HepG2 (cell line): ENCODE measurements at regions not wholly inside any gene's neighbourhood (a gene's known extent, or its start where the extent isn't known, plus 50 kb on each side); places are given as distances from the start of the nearest gene placed in this dataset.

Experiments
- ATAC-seq: fragments of 200-7000 bp; cut with Tn5 transposase; 3 replicates; pipeline ENCODE4 v1.9.1; 2020; ENCODE audit warnings: mild to moderate bottlenecking, moderate library complexity
- BruUV-seq: library from RNA; stranded (reverse); fragments of 400-500 nt; replicated peaks from 2 replicates; lab custom pipeline; 2021; lab: Mats Ljungman, UMichigan
- CTCF ChIA-PET: fragments of 300-600 bp; formaldehyde crosslinking; extraction: SDS; loops from one replicate; lab custom pipeline; 2021; ENCODE audit warnings: low total read pairs, inconsistent platforms, low intra/inter-chr PET ratio; lab: Yijun Ruan, JAX
- POLR2A ChIA-PET: fragments of 350-600 bp; sonication (Branson Sonifier 250); formaldehyde crosslinking; loops from one replicate; lab custom pipeline; 2020; ENCODE audit warnings: antibody characterized with exemption, inconsistent platforms; lab: Yijun Ruan, JAX
- DNase-seq: peaks from one replicate; pipeline ENCODE4 v3.0.0-alpha.2; 2015; ENCODE audit warnings: low spot score
- FAIRE-seq: peaks from 3 replicates; lab custom pipeline; 2011; peaks lifted over from hg19 to GRCh38; lab: Jason Lieb, UNC
- H2AFZ ChIP-seq: one replicate; pipeline ENCODE4 v1.6.1; 2011; ENCODE audit warnings: low read length, inconsistent platforms
- H3K27ac ChIP-seq: fragments of 300-600 bp; 3 replicates; pipeline ENCODE4 v1.8.0; 2011; ENCODE audit warnings: mixed run types, mild to moderate bottlenecking, mixed read lengths, low read length, inconsistent platforms; ENCODE audit not compliant: insufficient read depth; ENCODE audit errors: extremely low read length
- H3K27me3 ChIP-seq, 2 experiments: fragments of 200-600 bp in 1 of 2; 2 replicates in 1 of 2; 3 replicates in 1 of 2; pipeline versions ENCODE4 v1.6.0 to v1.8.0; 2011; ENCODE audit warnings: low read length in 2 of 2, mild to moderate bottlenecking in 2 of 2, moderate library complexity in 2 of 2, inconsistent platforms in 1 of 2; ENCODE audit not compliant: insufficient read depth in 2 of 2, control insufficient read depth in 1 of 2
- H3K36me3 ChIP-seq, 2 experiments: fragments of 200-600 bp in 1 of 2; replicated peaks in 1 of 2; 2 replicates in 1 of 2; 3 replicates in 1 of 2; pipeline versions ENCODE4 v1.5.1 to v1.8.0; 2011; ENCODE audit warnings: low read length in 2 of 2, inconsistent platforms in 1 of 2; ENCODE audit not compliant: insufficient read depth in 2 of 2, control insufficient read depth in 1 of 2
- H3K4me1 ChIP-seq: 2 replicates; pipeline ENCODE4 v1.5.1; 2012; ENCODE audit warnings: low read length, inconsistent platforms; ENCODE audit not compliant: insufficient read depth
- H3K4me2 ChIP-seq: 2 replicates; pipeline ENCODE4 v1.6.0; 2011; ENCODE audit warnings: low read depth, low read length, inconsistent platforms
- H3K4me3 ChIP-seq, 3 experiments: fragments of 200-600 bp in 1 of 3; sonication (generic), shearing (Covaris generic) in 1 of 3; replicated peaks in 1 of 3; 2 replicates each; pipeline ENCODE4 v1.5.1; 2011 to 2016; ENCODE audit warnings: low read length in 3 of 3, inconsistent platforms in 2 of 3, low read depth in 2 of 3, mild to moderate bottlenecking in 2 of 3, control low read depth in 1 of 3, mixed read lengths in 1 of 3; ENCODE audit not compliant: insufficient read depth in 1 of 3
- H3K79me2 ChIP-seq: one replicate; pipeline ENCODE4 v1.6.1; 2011; ENCODE audit warnings: low read length, inconsistent platforms; ENCODE audit not compliant: insufficient read depth
- H3K9ac ChIP-seq: 2 replicates; pipeline ENCODE4 v1.6.0; 2011; ENCODE audit warnings: mild to moderate bottlenecking, low read depth, low read length, inconsistent platforms; ENCODE audit not compliant: insufficient read depth
- H3K9me3 ChIP-seq: 2 replicates; pipeline ENCODE4 v1.5.1; 2012; ENCODE audit warnings: mild to moderate bottlenecking, low read length
- H4K20me1 ChIP-seq: 2 replicates; pipeline ENCODE4 v1.6.0; 2011; ENCODE audit warnings: inconsistent platforms, mild to moderate bottlenecking, low read length, moderate library complexity; ENCODE audit not compliant: insufficient read depth
- AGO1 ChIP-seq: fragments of 200-400 bp; formaldehyde crosslinking; IDR thresholded peaks from 2 replicates; pipeline ENCODE4 v1.6.1; 2017; ENCODE audit warnings: mild to moderate bottlenecking, low read depth, low read length, moderate library complexity; ENCODE audit not compliant: poor library complexity, severe bottlenecking
- BHLHE40 ChIP-seq: IDR thresholded peaks from 2 replicates; pipeline ENCODE4 v1.6.1; 2011; ENCODE audit warnings: low read length, improper control_type of control experiment
- HOXA7 ChIP-seq: sonication (generic); formaldehyde crosslinking; IDR thresholded peaks from 2 replicates; pipeline ENCODE4 v1.8.1; 2022; ENCODE audit warnings: mild to moderate bottlenecking, missing genetic modification reagents, moderate library complexity
- NFYC ChIP-seq: IDR thresholded peaks from 2 replicates; pipeline ENCODE4 v1.6.1; 2016; ENCODE audit warnings: missing genetic modification reagents, missing compliant biosample characterization
- RELA ChIP-seq: sonication (generic); formaldehyde crosslinking; IDR thresholded peaks from 2 replicates; pipeline ENCODE4 v1.4.0; 2020; ENCODE audit warnings: missing genetic modification reagents
- RNF219 ChIP-seq: sonication (generic); formaldehyde crosslinking; IDR thresholded peaks from 2 replicates; pipeline ENCODE4 v1.5.0; 2020; ENCODE audit warnings: mild to moderate bottlenecking, missing genetic modification reagents
- SP4 ChIP-seq: sonication (generic); formaldehyde crosslinking; IDR thresholded peaks from 2 replicates; pipeline ENCODE4 v1.8.1; 2023; ENCODE audit warnings: mild to moderate bottlenecking, missing genetic modification reagents
- TEF ChIP-seq: sonication (generic); formaldehyde crosslinking; IDR thresholded peaks from 2 replicates; pipeline ENCODE4 v1.5.0; 2020; ENCODE audit warnings: missing genetic modification reagents
- THAP8 ChIP-seq: sonication (generic); formaldehyde crosslinking; IDR thresholded peaks from 2 replicates; pipeline ENCODE4 v1.5.1; 2020; ENCODE audit warnings: missing genetic modification reagents, mild to moderate bottlenecking, borderline replicate concordance
- ZNF142 ChIP-seq: sonication (generic); formaldehyde crosslinking; IDR thresholded peaks from 2 replicates; pipeline ENCODE4 v1.4.0; 2020; ENCODE audit warnings: missing genetic modification reagents
- ZNF512B ChIP-seq: sonication (generic); formaldehyde crosslinking; IDR thresholded peaks from 2 replicates; pipeline ENCODE4 v1.5.1; 2020; ENCODE audit warnings: missing genetic modification reagents, mild to moderate bottlenecking, borderline replicate concordance
- ZNF839 ChIP-seq: sonication (generic); formaldehyde crosslinking; IDR thresholded peaks from 2 replicates; pipeline ENCODE4 v1.4.0; 2020; ENCODE audit warnings: missing genetic modification reagents, mild to moderate bottlenecking, borderline replicate concordance
- ZSCAN25 ChIP-seq: sonication (generic); formaldehyde crosslinking; IDR thresholded peaks from 2 replicates; pipeline ENCODE4 v1.8.0; 2022; ENCODE audit warnings: mild to moderate bottlenecking, missing genetic modification reagents
- whole genome bisulfite sequencing: methylation state at CpG from one replicate; pipeline ENCODE4 v1.1.6; 2017; ENCODE audit warnings: low lambda C conversion rate; 5-methylcytosine and 5-hydroxymethylcytosine counted together
- in situ Hi-C: cut with HindIII; loops from 2 replicates; pipeline ENCODE4 v1.10.0; 2017; ENCODE audit warnings: low pct_unique_long_range_greater_than_20kb; ENCODE audit not compliant: extremely low pct_ligation_motif_present
- intact Hi-C: fragments of 100-400 bp; cut with micrococcal nuclease; formaldehyde crosslinking; loops from one replicate; pipeline ENCODE4 v1.10.0; 2022; ENCODE audit not compliant: unreplicated experiment

- intact Hi-C loops, result no loop called here
- TF ChIP-seq BHLHE40, result no peak
- no peak for TF ChIP-seq ZSCAN25 (CRISPR knock-in tag)
- no peak for TF ChIP-seq AGO1
- no peak for TF ChIP-seq THAP8
- TF ChIP-seq SP4 (CRISPR knock-in tag), result no peak
- no peak for TF ChIP-seq TEF (CRISPR knock-in tag)
- no peak for TF ChIP-seq RELA (CRISPR knock-in tag)
- TF ChIP-seq NFYC (CRISPR knock-in tag), result no peak
- TF ChIP-seq ZNF512B (CRISPR knock-in tag), result no peak
- no peak for TF ChIP-seq RNF219 (CRISPR knock-in tag)
- TF ChIP-seq HOXA7, result no peak
- TF ChIP-seq ZNF142 (CRISPR knock-in tag), result no peak
- TF ChIP-seq ZNF839 (CRISPR knock-in tag), result no peak
Observed at GRCh38 chr1:72678683-72679082, 396.3 kb upstream of the NEGR1 start.

More at GRCh38 chr1:72678683-72679082, 396.3 kb upstream of the NEGR1 start:
- H3K9ac ChIP-seq, result no peak overlapping the region
- in situ Hi-C loops, result no loop called here
- peaks cover 69% of the 10 kb centered on the region for H3K9me3 ChIP-seq
- no peak overlapping the region for H2AFZ ChIP-seq
- no TSS peak for BruUV-seq
- H3K4me3 ChIP-seq, result no peak overlapping the region
- no peak overlapping the region for H3K27ac ChIP-seq
- no peak overlapping the region for H3K4me2 ChIP-seq
- H3K79me2 ChIP-seq, result no peaks in the 10 kb centered on the region
- no peaks in the 10 kb centered on the region; a peak in 1 of 5 replicates for H3K27me3 ChIP-seq
- H3K4me1 ChIP-seq, result no peaks in the 10 kb centered on the region
- WGBS, result 19% methylated on average over 4 of the region's 4 CpGs
- H4K20me1 ChIP-seq, result no peaks in the 10 kb centered on the region
- ChIA-PET POLR2A (no interaction called here), CTCF (no interaction called here)
- ATAC-seq (no peak), DNase-seq (no peak), FAIRE-seq (no peak)
- no peaks in the 10 kb centered on the region for H3K36me3 ChIP-seq
